Right lobe of liver (tissue), 4 donors: ENCODE measurements at regions not wholly inside any gene's neighbourhood (a gene's known extent, or its start where the extent isn't known, plus 50 kb on each side); places are given as distances from the start of the nearest gene placed in this dataset.

Source experiments
- POLR2A ChIP-seq: fragments of 450-650 bp; IDR thresholded peaks from one replicate; pipeline ENCODE4 v1.6.1; 2017; ENCODE audit warnings: antibody characterized with exemption, mild to moderate bottlenecking
- TF ChIP-seq, protein P1 (sequence below), 4 donors: fragments of 200-600 bp in 3 of 4; fragments of 450-650 bp in 1 of 4; IDR thresholded peaks; one replicate each; pipeline versions ENCODE4 v1.5.1 to v1.8.0; 2016 to 2022; ENCODE audit warnings: antibody characterized with exemption in 4 of 4, mild to moderate bottlenecking in 2 of 4
- donor health status: DM: no; HTN: no; CAD: no.
- donor health status: DM: no; HTN: no; CAD: no.
- donor health status: DM: no; HTN: yes; CAD: no.

- no peak for TF ChIP-seq POLR2A
- TF ChIP-seq, protein P1, sequence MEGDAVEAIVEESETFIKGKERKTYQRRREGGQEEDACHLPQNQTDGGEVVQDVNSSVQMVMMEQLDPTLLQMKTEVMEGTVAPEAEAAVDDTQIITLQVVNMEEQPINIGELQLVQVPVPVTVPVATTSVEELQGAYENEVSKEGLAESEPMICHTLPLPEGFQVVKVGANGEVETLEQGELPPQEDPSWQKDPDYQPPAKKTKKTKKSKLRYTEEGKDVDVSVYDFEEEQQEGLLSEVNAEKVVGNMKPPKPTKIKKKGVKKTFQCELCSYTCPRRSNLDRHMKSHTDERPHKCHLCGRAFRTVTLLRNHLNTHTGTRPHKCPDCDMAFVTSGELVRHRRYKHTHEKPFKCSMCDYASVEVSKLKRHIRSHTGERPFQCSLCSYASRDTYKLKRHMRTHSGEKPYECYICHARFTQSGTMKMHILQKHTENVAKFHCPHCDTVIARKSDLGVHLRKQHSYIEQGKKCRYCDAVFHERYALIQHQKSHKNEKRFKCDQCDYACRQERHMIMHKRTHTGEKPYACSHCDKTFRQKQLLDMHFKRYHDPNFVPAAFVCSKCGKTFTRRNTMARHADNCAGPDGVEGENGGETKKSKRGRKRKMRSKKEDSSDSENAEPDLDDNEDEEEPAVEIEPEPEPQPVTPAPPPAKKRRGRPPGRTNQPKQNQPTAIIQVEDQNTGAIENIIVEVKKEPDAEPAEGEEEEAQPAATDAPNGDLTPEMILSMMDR (IDR thresholded peaks at IDR 0.05) = no peak
These were observed 308.5 kb downstream of the NOL4 start for GRCh38 chr18:33916200-33916599.
